NB4 (cell line): ENCODE measurements at regions not wholly inside any gene's neighbourhood (a gene's known extent, or its start where the extent isn't known, plus 50 kb on each side); places are given as distances from the start of the nearest gene placed in this dataset.

Experiments used
- POLR2A ChIP-seq: IDR thresholded peaks from 2 replicates; pipeline ENCODE4 v1.6.1; 2011; ENCODE audit warnings: mild to moderate bottlenecking; ENCODE audit not compliant: insufficient read length; ENCODE audit errors: extremely low read depth
- TF ChIP-seq, protein P1 (sequence below): IDR thresholded peaks from one replicate; pipeline ENCODE4 v1.5.1; 2012; ENCODE audit warnings: low read depth, low read length
- TF ChIP-seq, protein P2 (sequence below): IDR thresholded peaks from 2 replicates; pipeline ENCODE4 v1.6.1; 2011; ENCODE audit warnings: low read depth, low read length

GRCh38 chr13:63086286-63086685 lies 1670.6 kb upstream of the PCDH20 start:
- TF ChIP-seq, protein P1, sequence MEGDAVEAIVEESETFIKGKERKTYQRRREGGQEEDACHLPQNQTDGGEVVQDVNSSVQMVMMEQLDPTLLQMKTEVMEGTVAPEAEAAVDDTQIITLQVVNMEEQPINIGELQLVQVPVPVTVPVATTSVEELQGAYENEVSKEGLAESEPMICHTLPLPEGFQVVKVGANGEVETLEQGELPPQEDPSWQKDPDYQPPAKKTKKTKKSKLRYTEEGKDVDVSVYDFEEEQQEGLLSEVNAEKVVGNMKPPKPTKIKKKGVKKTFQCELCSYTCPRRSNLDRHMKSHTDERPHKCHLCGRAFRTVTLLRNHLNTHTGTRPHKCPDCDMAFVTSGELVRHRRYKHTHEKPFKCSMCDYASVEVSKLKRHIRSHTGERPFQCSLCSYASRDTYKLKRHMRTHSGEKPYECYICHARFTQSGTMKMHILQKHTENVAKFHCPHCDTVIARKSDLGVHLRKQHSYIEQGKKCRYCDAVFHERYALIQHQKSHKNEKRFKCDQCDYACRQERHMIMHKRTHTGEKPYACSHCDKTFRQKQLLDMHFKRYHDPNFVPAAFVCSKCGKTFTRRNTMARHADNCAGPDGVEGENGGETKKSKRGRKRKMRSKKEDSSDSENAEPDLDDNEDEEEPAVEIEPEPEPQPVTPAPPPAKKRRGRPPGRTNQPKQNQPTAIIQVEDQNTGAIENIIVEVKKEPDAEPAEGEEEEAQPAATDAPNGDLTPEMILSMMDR = no peak
- TF ChIP-seq POLR2A = no peak
- TF ChIP-seq, protein P2, sequence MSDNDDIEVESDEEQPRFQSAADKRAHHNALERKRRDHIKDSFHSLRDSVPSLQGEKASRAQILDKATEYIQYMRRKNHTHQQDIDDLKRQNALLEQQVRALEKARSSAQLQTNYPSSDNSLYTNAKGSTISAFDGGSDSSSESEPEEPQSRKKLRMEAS = no peak
